HG03045 (cell line): ENCODE measurements at regions not wholly inside any gene's neighbourhood (a gene's known extent, or its start where the extent isn't known, plus 50 kb on each side); places are given as distances from the start of the nearest gene placed in this dataset.
A peak's percentile ranks its signal among the peaks of the same experiment; 100 is the strongest.

Experiments used
- ATAC-seq: cut with Tn5 transposase; IDR thresholded peaks from one replicate; pipeline ENCODE4 v1.9.1; 2021; ENCODE audit warnings: mild to moderate bottlenecking, moderate library complexity; ENCODE audit not compliant: unreplicated experiment

DNA sequence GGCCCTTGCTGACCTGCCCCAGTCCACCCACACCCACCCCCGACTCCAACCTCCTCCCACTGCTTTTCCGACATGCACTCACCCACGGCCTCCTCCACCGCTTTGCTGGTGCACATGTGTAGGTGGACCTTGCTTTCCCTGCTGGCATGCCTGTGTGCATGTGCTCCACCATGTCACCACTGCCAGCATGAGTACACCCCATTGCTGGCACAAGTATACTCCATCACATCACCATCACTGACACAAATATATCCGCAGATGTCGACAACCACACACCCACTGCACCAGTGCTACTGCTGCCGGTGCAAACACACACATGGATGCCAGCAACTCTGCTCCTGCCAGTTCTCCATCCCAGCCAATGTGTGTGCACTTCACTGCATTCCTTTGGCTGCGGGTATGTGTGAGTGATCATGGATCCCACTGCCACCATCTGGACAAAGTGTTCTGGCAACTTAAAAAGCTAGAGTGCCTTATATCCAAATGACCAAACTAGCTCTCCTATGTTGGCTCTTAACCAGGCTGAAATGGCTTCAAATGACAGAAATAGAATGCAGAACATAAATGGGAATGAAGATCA is 1072.3 kb downstream of the RAPGEF2 start:
- ATAC-seq: no peak

- no peak for ATAC-seq
These were observed 1077.3 kb downstream of the RAPGEF2 start for GRCh38 chr4:160180211-160180610.

DNA sequence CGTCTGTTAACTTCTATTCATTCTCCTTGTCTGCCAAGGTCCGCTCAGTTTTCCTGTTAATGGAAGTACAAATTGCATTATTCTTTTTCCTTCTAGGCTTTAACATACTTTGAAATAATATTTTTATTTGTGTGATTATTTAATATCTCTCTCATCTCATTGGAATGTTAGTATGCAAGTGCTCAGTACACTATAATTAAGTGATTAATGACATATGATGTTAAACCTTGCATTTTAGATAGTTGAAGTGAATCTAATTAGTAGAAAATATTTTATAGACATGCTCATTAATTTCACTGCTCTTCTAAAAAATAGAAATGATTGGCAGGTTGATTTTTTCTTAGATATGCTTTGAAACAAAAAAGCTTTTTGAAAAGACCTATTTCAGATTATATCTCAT is 1079.8 kb downstream of the RAPGEF2 start:
- ATAC-seq: no peak

- ATAC-seq: no peak
These were observed 1082.0 kb downstream of the RAPGEF2 start for GRCh38 chr4:160184884-160185283.

GRCh38 chr4:160193787-160194186 is 1090.9 kb downstream of the RAPGEF2 start:
- no peak for ATAC-seq

GRCh38 chr4:160194716-160195115 is 1091.8 kb downstream of the RAPGEF2 start:
- no peak for ATAC-seq

DNA sequence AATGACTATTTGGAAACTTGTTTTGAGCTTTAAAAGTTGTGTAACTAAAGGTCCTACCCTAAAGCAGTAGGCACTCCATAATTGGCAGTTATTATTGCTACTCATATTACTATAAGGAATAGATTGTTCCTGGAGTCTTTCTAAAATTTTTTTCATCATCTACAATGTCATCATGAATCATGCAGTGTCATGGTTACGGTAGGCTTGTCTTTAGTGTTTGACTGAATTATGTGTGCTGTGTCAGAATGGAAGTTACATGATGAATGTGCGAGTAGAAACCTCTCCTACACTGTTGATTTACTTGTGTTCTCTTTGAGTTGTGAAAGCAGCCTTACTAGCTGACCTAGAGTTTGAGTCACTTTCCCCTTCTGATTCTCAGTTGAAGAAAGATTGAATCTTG is 1099.9 kb downstream of the RAPGEF2 start:
- ATAC-seq: peak; percentile 75

GRCh38 chr4:160212078-160212477 is 1109.2 kb downstream of the RAPGEF2 start:
- no peak for ATAC-seq

DNA sequence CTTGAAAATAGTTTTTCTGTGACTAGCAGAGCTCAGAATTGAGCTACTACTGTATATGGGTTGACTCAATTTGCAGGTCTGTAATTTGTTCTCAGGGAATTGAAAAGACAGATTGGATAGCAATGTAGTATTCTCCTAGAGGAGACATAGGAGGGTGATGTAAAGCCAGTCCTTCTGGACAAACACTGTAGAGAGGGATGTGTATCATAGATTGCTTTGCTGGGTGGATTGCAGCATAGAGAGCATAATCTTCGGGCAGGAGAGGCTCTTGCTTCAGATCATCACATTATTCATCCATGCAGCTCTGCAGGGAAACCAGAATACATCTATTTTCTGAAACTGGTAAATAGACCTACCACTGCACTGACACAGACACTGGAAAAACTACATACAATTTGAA is 1110.5 kb downstream of the RAPGEF2 start:
- no peak for ATAC-seq

DNA sequence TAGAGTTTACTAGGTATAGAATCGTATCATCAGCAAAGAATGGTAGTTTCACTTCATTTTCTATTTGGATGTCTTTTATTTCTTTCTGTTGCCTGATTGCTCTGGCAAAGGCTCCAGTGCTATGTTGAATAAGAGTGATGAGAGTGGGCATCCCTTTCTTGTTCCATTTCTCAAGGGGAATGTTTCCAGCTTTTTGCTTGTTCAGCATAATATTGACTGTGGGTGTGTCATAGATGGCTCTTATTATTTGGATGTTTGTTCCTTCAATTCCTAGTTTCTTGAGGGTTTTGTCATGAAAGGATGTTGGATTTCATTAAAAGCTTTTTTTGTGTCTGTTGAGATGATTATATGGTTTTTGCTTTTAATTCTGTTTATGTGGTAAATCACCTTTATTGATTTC is 1114.5 kb downstream of the RAPGEF2 start:
- no peak for ATAC-seq

- ATAC-seq: no peak
These were observed 1121.2 kb downstream of the RAPGEF2 start for GRCh38 chr4:160224049-160224448.

GRCh38 chr4:160233141-160233540 is 1130.3 kb downstream of the RAPGEF2 start:
- no peak for ATAC-seq

DNA sequence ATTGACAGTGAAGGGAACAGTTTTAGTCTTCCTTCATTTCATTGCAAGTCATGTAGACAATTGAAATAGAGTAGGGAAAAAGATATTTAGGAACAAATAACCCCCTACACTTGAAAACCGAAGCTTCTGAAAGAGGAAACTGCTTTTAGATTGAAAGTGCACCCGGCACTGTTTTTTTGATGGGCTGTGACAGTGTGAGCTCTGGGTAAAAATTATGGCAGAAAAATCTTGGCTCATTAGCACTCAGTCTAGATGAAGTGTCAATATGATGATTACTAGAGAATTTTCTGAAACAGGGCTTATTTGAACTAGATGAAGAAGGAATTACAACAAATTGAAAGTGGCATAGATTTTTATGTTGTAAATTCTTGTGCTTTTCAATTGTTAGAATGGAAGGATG is 1132.4 kb downstream of the RAPGEF2 start:
- ATAC-seq: no peak

- no peak for ATAC-seq
These were observed 1132.9 kb downstream of the RAPGEF2 start for GRCh38 chr4:160235771-160236170.

DNA sequence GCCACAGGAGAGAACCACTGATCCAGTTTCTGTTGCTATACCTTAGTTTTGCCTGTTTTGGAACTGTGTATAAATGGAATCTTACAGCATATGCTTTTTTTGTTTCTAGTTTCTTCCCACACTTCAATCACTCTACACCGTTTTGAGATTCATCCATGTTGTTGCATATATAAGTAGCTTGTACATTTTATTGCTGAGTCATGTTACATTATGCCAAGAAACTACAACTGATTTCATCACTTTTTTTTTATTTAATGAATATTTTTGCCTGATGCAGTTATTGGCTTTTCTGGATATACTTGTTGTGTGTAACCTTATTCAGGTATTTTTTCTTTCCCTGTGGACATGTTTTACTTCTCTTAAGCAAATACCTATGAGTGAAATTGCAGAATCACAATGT is 1135.9 kb downstream of the RAPGEF2 start:
- no peak for ATAC-seq

DNA sequence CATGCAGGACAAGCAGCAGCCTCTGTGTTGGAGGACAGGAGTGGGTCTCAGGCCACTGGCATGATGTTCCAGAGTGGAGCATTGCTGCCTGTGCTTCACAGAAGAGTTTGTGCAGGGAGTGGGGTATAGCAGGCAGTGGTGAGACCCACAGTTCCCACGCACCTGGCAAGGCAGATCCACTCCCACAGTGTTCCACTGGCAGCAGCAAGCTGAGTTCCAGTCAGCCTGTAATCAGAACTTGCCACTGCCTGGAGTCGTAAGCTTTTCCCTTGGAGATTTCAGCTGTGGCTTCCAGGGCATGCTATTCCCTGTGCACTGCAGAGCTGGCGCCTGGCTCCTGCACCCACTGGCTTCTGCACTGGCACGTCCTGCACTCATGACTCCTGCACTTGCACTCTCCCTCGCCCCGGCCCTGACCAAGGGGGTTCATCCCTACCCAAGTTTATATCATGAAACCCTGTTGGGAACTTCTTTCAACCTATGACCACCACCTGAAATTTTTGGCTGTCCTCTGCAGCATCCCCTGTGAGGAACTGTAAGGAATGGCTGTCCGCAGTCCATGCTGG is 1144.3 kb downstream of the RAPGEF2 start:
- no peak for ATAC-seq

DNA sequence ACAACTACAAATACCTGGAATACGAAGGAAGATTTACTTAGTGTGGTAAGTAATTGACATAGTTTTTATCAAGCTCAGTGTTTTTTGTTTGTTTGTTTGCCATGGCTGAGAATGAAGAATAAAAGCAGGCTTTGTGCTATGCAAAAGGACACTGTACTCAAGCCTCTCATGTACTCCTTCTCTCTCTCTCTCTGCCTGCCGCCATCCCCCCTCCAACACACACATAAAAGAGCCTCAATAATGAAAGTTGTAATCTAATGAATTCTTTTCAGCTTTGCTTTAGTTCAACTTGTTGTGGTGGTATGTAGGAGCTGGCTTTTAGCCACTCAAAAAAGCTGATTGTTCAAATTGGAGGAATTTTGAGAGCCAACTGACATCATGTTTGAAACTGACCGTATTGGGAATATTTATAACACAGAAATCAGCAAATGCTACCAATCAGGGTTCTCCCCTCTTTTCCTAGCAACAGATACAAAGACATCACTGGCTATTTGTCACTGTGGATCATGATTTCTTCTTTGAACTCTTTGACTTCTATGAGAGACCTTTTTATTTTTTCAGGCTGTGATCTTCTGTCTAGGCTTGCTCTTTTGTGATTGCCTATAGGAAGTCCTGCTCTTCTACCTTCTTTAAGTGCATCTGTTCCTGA is 1148.8 kb downstream of the RAPGEF2 start:
- no peak for ATAC-seq

GRCh38 chr4:160257318-160257717 is 1154.4 kb downstream of the RAPGEF2 start:
- no peak for ATAC-seq

- ATAC-seq: no peak
These were observed 1162.1 kb downstream of the RAPGEF2 start for GRCh38 chr4:160265014-160265413.

- ATAC-seq: no peak
These were observed 1163.0 kb downstream of the RAPGEF2 start for GRCh38 chr4:160265836-160266235.

DNA sequence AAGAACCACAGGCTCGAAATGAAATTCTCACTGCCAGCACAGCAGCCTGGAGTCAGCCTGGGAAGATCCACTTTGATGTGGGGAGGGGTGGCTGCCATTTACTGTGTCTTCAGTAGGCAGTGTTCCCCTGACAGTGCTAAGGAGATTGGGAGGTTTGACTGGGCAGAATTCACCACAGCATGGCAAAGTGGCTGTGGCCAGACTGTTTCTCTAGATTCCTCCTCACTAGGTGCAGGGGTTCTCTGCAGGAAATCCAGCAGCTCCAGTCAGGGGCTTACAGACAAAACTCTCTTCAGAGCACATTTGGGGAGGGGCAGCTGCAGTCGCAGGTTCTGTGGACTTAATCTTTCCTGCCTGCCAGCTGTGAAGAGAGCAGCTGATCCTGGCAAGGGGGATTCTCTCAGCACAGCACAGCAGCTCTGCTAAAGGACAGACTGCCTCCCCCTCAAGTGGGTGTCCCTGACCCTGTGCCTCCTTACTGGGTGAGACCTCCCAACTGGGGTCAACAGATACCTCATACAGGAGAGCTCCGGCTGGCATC is 1174.0 kb downstream of the RAPGEF2 start:
- ATAC-seq: no peak

GRCh38 chr4:160283081-160283480 is 1180.2 kb downstream of the RAPGEF2 start:
- ATAC-seq: no peak
